WTC11 (cell line): ENCODE measurements at regions not wholly inside any gene's neighbourhood (a gene's known extent, or its start where the extent isn't known, plus 50 kb on each side); places are given as distances from the start of the nearest gene placed in this dataset.
A peak's percentile ranks its signal among the peaks of the same experiment; 100 is the strongest.

Source experiments
- ATAC-seq: fragments of 200-7000 bp; cut with Tn5 transposase; 2 replicates; pipeline ENCODE4 v1.10.0; 2021; ENCODE audit warnings: mild to moderate bottlenecking, moderate library complexity
- CTCF ChIA-PET: fragments of 300-600 bp; sonication (Branson Sonifier 250); formaldehyde crosslinking; loops from one replicate; lab custom pipeline; 2021; ENCODE audit warnings: antibody characterized with exemption; lab: Charles Lee
- POLR2A ChIA-PET: fragments of 350-600 bp; sonication (Branson Sonifier 250); formaldehyde crosslinking; loops from one replicate; lab custom pipeline; 2021; ENCODE audit warnings: antibody characterized with exemption; lab: Charles Lee
- DNase-seq: peaks from one replicate; pipeline ENCODE4 v3.0.0; 2021; ENCODE audit warnings: low spot score
- H3K27ac Mint-ChIP-seq: 2 replicates; pipeline ENCODE4 v1.8.0; 2021; ENCODE audit warnings: mixed read lengths
- H3K27me3 Mint-ChIP-seq: 2 replicates; pipeline ENCODE4 v1.8.0; 2021; ENCODE audit warnings: low read depth, mild to moderate bottlenecking, moderate library complexity, mixed read lengths
- H3K36me3 Mint-ChIP-seq: 2 replicates; pipeline ENCODE4 v1.8.0; 2021; ENCODE audit warnings: mixed read lengths
- H3K4me1 Mint-ChIP-seq: 2 replicates; pipeline ENCODE4 v1.8.0; 2022; ENCODE audit warnings: mixed read lengths
- H3K4me3 Mint-ChIP-seq: 2 replicates; pipeline ENCODE4 v1.8.0; 2021; ENCODE audit warnings: mild to moderate bottlenecking, moderate library complexity, mixed read lengths
- H3K9me3 Mint-ChIP-seq: 2 replicates; pipeline ENCODE4 v1.8.0; 2021; ENCODE audit warnings: mixed read lengths
- ATF1 ChIP-seq: sonication (generic); formaldehyde crosslinking; IDR thresholded peaks from 2 replicates; pipeline ENCODE4 v1.8.1; 2023; ENCODE audit warnings: mild to moderate bottlenecking, moderate library complexity, missing genetic modification reagents
- CREM ChIP-seq: sonication (generic); formaldehyde crosslinking; IDR thresholded peaks from 2 replicates; pipeline ENCODE4 v1.8.1; 2022; ENCODE audit warnings: mild to moderate bottlenecking, missing genetic modification reagents, moderate library complexity
- ESRRA ChIP-seq: sonication (generic); formaldehyde crosslinking; IDR thresholded peaks from 2 replicates; pipeline ENCODE4 v1.8.1; 2022; ENCODE audit warnings: mild to moderate bottlenecking, missing genetic modification reagents, borderline replicate concordance
- FOXP1 ChIP-seq: sonication (generic); formaldehyde crosslinking; IDR thresholded peaks from 2 replicates; pipeline ENCODE4 v1.8.0; 2022; ENCODE audit warnings: missing genetic modification reagents, mild to moderate bottlenecking, moderate library complexity, borderline replicate concordance
- JUN ChIP-seq: sonication (generic); formaldehyde crosslinking; IDR thresholded peaks from 2 replicates; pipeline ENCODE4 v1.8.0; 2023; ENCODE audit warnings: mild to moderate bottlenecking, missing genetic modification reagents
- MAX ChIP-seq: sonication (generic); formaldehyde crosslinking; IDR thresholded peaks from 2 replicates; pipeline ENCODE4 v1.8.0; 2022; ENCODE audit warnings: mild to moderate bottlenecking, missing genetic modification reagents
- NFYB ChIP-seq: sonication (generic); formaldehyde crosslinking; conservative IDR thresholded peaks from 2 replicates; pipeline ENCODE4 v1.8.0; 2022; ENCODE audit warnings: low read depth, missing genetic modification reagents
- NR2C2 ChIP-seq: sonication (generic); formaldehyde crosslinking; IDR thresholded peaks from 2 replicates; pipeline ENCODE4 v1.8.0; 2022; ENCODE audit warnings: mild to moderate bottlenecking, missing genetic modification reagents
- NR3C1 ChIP-seq: sonication (generic); formaldehyde crosslinking; conservative IDR thresholded peaks from 2 replicates; pipeline ENCODE4 v1.8.1; 2023; ENCODE audit warnings: low read depth, mild to moderate bottlenecking, missing genetic modification reagents
- RELA ChIP-seq: sonication (generic); formaldehyde crosslinking; IDR thresholded peaks from 2 replicates; pipeline ENCODE4 v1.8.1; 2022; ENCODE audit warnings: missing genetic modification reagents, mild to moderate bottlenecking, borderline replicate concordance
- TEAD4 ChIP-seq: sonication (generic); formaldehyde crosslinking; IDR thresholded peaks from 2 replicates; pipeline ENCODE4 v1.8.0; 2022; ENCODE audit warnings: mild to moderate bottlenecking, missing genetic modification reagents
- ZNF219 ChIP-seq: sonication (generic); formaldehyde crosslinking; IDR thresholded peaks from 2 replicates; pipeline ENCODE4 v1.8.0; 2023; ENCODE audit warnings: missing genetic modification reagents, mild to moderate bottlenecking, borderline replicate concordance
- ZNF232 ChIP-seq: sonication (generic); formaldehyde crosslinking; IDR thresholded peaks from 2 replicates; pipeline ENCODE4 v1.8.0; 2022; ENCODE audit warnings: mild to moderate bottlenecking, missing genetic modification reagents
- ZNF281 ChIP-seq: sonication (generic); formaldehyde crosslinking; IDR thresholded peaks from 2 replicates; pipeline ENCODE4 v1.8.0; 2023; ENCODE audit warnings: mild to moderate bottlenecking, missing genetic modification reagents
- ZNF317 ChIP-seq: sonication (generic); formaldehyde crosslinking; IDR thresholded peaks from 2 replicates; pipeline ENCODE4 v1.8.1; 2023; ENCODE audit warnings: low read depth, mild to moderate bottlenecking, moderate library complexity, missing genetic modification reagents, borderline replicate concordance
- ZNF416 ChIP-seq: fragments of 250-450 bp; sonication (Bioruptor Pico); IDR thresholded peaks from 2 replicates; pipeline ENCODE4 v1.9.0; 2021; ENCODE audit warnings: mild to moderate bottlenecking, inconsistent platforms
- ZNF423 ChIP-seq: fragments of 250-450 bp; sonication (Bioruptor Pico); IDR thresholded peaks from 2 replicates; pipeline ENCODE4 v2.1.2; 2022; ENCODE audit warnings: mild to moderate bottlenecking, moderate library complexity

GRCh38 chr2:228533156-228533555 is 351.7 kb upstream of the SPHKAP start:
- H3K27ac Mint-ChIP-seq = no peak overlapping the region
- CTCF ChIA-PET = no interaction called here
- no peaks in the 10 kb centered on the region for H3K27me3 Mint-ChIP-seq
- TF ChIP-seq NR3C1 (CRISPR knock-in tag) (no peak), ZNF281 (CRISPR knock-in tag) (no peak), JUN (CRISPR knock-in tag) (no peak)
- TF ChIP-seq, all 79 proteins: peak for 0
- POLR2A ChIA-PET = no interaction called here
- Mint-ChIP-seq H3K4me3 (no peak overlapping the region), H3K36me3 (peaks cover 78% of the 10 kb centered on the region), H3K4me1 (no peaks in the 10 kb centered on the region), H3K9me3 (peaks cover 80% of the 10 kb centered on the region)
- no peak for ATAC-seq
- DNase-seq = no peak

GRCh38 chr2:228532233-228532632 is 350.7 kb upstream of the SPHKAP start:
- POLR2A ChIA-PET = no interaction called here
- TF ChIP-seq NR2C2 (CRISPR knock-in tag) = no peak
- TF ChIP-seq ZNF423 (CRISPR knock-in tag) = no peak
- no peak for TF ChIP-seq CREM
- no peak for TF ChIP-seq ESRRA (CRISPR knock-in tag)
- TF ChIP-seq ZNF416 (CRISPR knock-in tag) = no peak
- H3K9me3 Mint-ChIP-seq = peaks cover 74% of the 10 kb centered on the region
- no peak for DNase-seq
- no peaks in the 10 kb centered on the region for H3K4me1 Mint-ChIP-seq
- peaks cover 68% of the 10 kb centered on the region for H3K36me3 Mint-ChIP-seq
- CTCF ChIA-PET = no interaction called here
- ATAC-seq = no peak
- no peak overlapping the region for H3K4me3 Mint-ChIP-seq
- H3K27me3 Mint-ChIP-seq = no peaks in the 10 kb centered on the region
- H3K27ac Mint-ChIP-seq = no peak overlapping the region

- H3K36me3 Mint-ChIP-seq = peaks cover 43% of the 10 kb centered on the region
- no peaks in the 10 kb centered on the region for H3K27me3 Mint-ChIP-seq
- H3K4me3 Mint-ChIP-seq = no peak overlapping the region
- no peak for TF ChIP-seq TEAD4 (CRISPR knock-in tag)
- no peak for TF ChIP-seq RELA (CRISPR knock-in tag)
- no peak for TF ChIP-seq ZNF423 (CRISPR knock-in tag)
- no peak for TF ChIP-seq MAX (CRISPR knock-in tag)
- TF ChIP-seq NFYB = no peak
- peaks cover 9% of the 10 kb centered on the region for H3K4me1 Mint-ChIP-seq
- ChIA-PET POLR2A (no interaction called here), CTCF (no interaction called here)
- DNase-seq (no peak), ATAC-seq (no peak)
- no peak overlapping the region for H3K27ac Mint-ChIP-seq
- H3K9me3 Mint-ChIP-seq = peaks cover 71% of the 10 kb centered on the region
Observed at GRCh38 chr2:228527197-228527881, 345.9 kb upstream of the SPHKAP start.

GRCh38 chr2:228526687-228527086 is 345.2 kb upstream of the SPHKAP start:
- CTCF ChIA-PET = interaction anchor here (0.8 kb wide), 1 partner anchor 11 kb away, joined by 3 read pairs; no protein-coding TSS in a partner anchor
- Mint-ChIP-seq H3K4me3 (no peak overlapping the region), H3K9me3 (peaks cover 71% of the 10 kb centered on the region), H3K27ac (no peak overlapping the region), H3K4me1 (peaks cover 9% of the 10 kb centered on the region), H3K27me3 (no peaks in the 10 kb centered on the region), H3K36me3 (peaks cover 43% of the 10 kb centered on the region)
- DNase-seq = no peak
- ATAC-seq = no peak
- POLR2A ChIA-PET = no interaction called here
- TF ChIP-seq FOXP1 = no peak
- TF ChIP-seq ATF1 (CRISPR knock-in tag) = no peak
- peak; percentile 70 for TF ChIP-seq ZNF423 (CRISPR knock-in tag)
- TF ChIP-seq, all 79 proteins: peak for 1

- Mint-ChIP-seq H3K4me1 (peaks cover 17% of the 10 kb centered on the region), H3K4me3 (no peak overlapping the region), H3K36me3 (peaks cover 22% of the 10 kb centered on the region), H3K27ac (no peak overlapping the region), H3K27me3 (no peaks in the 10 kb centered on the region), H3K9me3 (peaks cover 46% of the 10 kb centered on the region)
- ChIA-PET CTCF (no interaction called here), POLR2A (no interaction called here)
- ATAC-seq (no peak), DNase-seq (no peak)
- TF ChIP-seq MAX (CRISPR knock-in tag) = no peak
- TF ChIP-seq ZNF416 (CRISPR knock-in tag) = no peak
- no peak for TF ChIP-seq ZNF317 (CRISPR knock-in tag)
- no peak for TF ChIP-seq ZNF232 (CRISPR knock-in tag)
- TF ChIP-seq NR2C2 (CRISPR knock-in tag) = no peak
- no peak for TF ChIP-seq ZNF281 (CRISPR knock-in tag)
- no peak for TF ChIP-seq ZNF219
Observed at GRCh38 chr2:228522977-228523376, 341.5 kb upstream of the SPHKAP start.
